HG02870 (cell line): ENCODE measurements at regions not wholly inside any gene's neighbourhood (a gene's known extent, or its start where the extent isn't known, plus 50 kb on each side); places are given as distances from the start of the nearest gene placed in this dataset.
"Not testable (repeated sequence)": the region's sequence is repeated elsewhere in the genome, so short reads cannot be mapped to it uniquely, and the experiment has no call there.

Experiments used
- ATAC-seq: cut with Tn5 transposase; IDR thresholded peaks from one replicate; pipeline ENCODE4 v1.9.1; 2021; ENCODE audit warnings: mild to moderate bottlenecking, moderate library complexity; ENCODE audit not compliant: unreplicated experiment

GRCh38 chr12:17564630-17565029 is 525.4 kb downstream of the RERGL start:
- not testable (repeated sequence) for ATAC-seq

GRCh38 chr12:17550011-17550410 is 540.0 kb downstream of the RERGL start:
- no peak for ATAC-seq

- ATAC-seq: no peak
Observed at GRCh38 chr12:17540921-17541320, 549.1 kb downstream of the RERGL start.

- ATAC-seq: no peak
Observed at GRCh38 chr12:17528394-17528793, 561.6 kb downstream of the RERGL start.

- no peak for ATAC-seq
Observed at GRCh38 chr12:17527021-17527420, 563.0 kb downstream of the RERGL start.

- ATAC-seq: no peak
Observed at GRCh38 chr12:17511369-17511768, 578.6 kb downstream of the RERGL start.

DNA sequence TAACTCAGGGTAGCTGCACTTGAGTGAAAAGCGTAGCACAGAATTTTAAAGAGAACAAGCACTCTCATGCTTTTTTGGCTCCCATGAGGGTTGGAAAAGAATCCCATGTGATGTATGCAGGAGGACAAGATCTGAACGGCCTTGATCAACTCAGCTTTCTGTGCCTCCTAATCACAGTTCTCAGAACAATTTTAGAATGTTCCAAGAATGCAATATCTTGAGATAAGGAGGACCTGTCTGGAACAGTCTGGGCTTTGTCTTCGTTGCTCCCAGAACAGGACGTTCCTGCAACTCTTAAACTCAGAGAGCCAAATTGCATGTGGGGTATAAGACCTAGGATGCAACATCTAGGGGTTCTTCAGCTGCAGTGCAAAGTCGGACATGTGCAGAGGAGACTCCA is 582.7 kb downstream of the RERGL start:
- no peak for ATAC-seq

GRCh38 chr12:17503742-17504141 is 586.3 kb downstream of the RERGL start:
- no peak for ATAC-seq

- ATAC-seq: no peak
Observed at GRCh38 chr12:17489452-17489851, 600.5 kb downstream of the RERGL start.

GRCh38 chr12:17478908-17479673 is 610.9 kb downstream of the RERGL start:
- ATAC-seq: no peak

GRCh38 chr12:17470460-17470859 is 619.5 kb downstream of the RERGL start:
- ATAC-seq: no peak

DNA sequence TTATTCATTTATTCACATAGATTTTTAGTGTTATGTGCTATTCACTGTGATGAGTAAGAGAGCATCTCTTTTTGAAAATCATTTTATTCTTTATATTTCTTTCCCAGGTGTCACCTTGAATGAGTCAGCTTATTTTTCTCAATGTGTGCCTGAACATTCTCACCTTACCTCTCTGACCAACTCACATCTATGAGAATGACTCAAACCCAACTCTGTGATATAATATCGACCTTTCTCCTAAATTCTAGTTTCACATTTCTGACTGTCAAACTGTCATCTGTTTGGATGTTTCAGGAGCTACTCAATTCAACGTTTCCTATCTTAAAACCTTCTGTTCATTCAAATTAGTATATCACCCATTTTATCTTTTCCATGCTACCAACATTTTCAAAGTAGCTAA is 630.8 kb downstream of the RERGL start:
- no peak for ATAC-seq

GRCh38 chr12:17456486-17456885 is 633.5 kb downstream of the RERGL start:
- ATAC-seq: no peak

DNA sequence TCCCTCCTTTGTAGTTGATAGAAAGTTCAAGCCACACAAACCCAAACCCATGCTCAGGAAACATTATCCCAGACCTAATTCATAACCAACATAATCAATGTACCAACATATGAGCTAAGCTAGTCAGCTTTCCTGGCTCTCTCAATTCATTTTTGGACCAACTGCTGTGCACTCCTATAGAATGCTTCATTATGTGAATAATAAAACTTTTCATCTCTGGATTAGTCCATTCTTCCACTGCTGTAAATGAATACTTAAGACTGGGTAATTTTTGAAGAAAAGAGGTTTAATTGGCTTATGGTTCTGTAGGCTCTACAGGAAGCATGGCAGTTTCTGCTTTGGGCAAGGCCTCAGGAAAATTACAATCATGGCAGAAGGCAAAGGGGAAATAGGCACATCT is 651.9 kb downstream of the RERGL start:
- ATAC-seq: no peak

DNA sequence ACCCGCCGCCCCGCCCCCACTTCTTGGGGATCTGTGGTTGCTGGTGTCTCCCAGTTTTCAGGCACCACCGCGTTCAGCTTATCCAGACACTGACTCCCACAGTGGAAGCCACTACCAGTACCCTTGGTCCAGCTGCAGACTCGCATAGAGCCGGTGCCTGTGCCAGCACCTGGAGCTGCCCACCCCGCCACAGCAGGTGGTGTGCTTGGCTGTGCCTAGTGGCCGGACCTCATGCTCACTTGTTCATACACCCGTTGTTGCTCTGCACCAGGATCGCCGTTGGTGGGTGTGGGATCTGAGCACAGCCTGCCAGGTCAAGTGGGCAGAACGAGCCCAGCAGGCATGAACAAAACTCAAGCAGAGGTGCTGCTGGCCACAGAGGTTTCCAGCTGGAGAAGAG is 673.2 kb downstream of the RERGL start:
- ATAC-seq: no peak

DNA sequence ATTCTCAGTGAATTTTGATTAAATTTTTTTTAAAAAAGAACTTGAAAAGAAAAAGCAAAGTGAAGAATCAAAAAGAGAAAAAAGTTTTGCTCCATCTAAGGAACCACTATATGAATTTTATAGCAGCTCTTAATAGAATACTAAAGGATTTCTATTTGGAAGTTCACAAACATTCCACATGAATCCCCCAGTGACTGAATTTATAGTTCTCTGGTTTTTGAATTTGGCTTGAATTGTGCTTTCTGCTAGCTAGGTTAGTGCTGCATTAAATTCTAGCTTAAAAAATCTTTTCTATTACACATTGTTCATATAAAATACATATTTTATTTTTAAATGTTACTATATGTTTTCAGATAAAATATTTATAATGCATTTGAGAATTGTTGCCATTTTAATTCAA is 675.4 kb downstream of the RERGL start:
- no peak for ATAC-seq

DNA sequence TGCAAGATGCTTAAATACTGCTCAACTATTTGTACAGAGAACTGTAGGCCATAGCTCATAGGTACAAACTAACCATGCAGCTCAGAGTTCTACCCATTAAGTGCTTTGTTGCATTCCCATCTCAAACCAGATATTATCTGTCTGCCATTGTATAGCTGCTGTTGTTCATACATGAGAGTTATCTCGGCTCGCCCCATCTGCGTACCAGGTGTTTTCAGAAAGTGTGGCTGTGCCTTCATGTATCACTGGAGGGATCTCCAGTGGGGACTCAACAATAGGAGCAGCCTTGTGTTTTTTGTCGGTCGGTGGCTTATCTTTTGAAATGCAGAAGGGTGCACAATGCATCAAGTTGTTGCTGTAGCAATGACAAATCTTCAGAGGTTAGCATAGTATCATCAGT is 678.3 kb downstream of the RERGL start:
- ATAC-seq: no peak

GRCh38 chr12:17388679-17389078 is 701.3 kb downstream of the RERGL start:
- no peak for ATAC-seq

- ATAC-seq: no peak
Observed at GRCh38 chr12:17383321-17383720, 706.7 kb downstream of the RERGL start.

DNA sequence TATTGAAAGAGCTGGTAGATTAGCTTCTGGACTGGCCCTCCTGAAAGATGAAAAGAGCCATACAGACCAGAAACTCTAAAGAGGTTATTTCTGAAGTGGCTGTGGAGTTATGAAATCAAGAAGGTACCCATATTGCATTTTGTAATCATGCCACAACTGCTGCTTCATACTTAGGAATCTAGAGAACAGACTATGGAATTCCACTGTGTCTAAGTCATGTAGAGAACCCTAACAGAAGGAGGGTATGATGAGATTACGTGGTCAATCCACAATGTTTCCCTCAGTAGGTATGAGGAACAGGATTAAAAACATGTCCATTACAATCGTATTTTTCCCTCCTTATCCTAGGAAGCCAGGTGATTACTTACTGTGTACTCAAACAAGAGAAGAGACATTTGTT is 708.8 kb downstream of the RERGL start:
- ATAC-seq: no peak

DNA sequence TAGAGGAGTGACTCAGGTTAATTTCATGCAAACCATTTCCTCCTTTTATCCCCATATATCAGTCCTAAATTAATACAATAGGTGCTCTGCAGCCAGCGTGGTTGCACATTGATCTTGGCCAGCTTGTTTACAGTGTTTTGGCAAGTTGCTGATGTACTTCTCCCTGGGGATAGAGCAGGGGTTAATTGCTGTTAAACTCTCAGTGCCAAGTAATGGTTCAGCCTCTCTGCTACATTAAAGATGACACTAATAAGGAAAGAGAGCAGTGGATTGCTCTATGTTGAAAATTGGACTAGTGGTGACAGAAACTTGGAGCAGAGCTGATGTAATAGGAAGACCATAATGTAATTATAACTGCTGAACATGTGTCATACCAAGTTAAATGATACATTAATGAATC is 717.5 kb downstream of the RERGL start:
- ATAC-seq: no peak

DNA sequence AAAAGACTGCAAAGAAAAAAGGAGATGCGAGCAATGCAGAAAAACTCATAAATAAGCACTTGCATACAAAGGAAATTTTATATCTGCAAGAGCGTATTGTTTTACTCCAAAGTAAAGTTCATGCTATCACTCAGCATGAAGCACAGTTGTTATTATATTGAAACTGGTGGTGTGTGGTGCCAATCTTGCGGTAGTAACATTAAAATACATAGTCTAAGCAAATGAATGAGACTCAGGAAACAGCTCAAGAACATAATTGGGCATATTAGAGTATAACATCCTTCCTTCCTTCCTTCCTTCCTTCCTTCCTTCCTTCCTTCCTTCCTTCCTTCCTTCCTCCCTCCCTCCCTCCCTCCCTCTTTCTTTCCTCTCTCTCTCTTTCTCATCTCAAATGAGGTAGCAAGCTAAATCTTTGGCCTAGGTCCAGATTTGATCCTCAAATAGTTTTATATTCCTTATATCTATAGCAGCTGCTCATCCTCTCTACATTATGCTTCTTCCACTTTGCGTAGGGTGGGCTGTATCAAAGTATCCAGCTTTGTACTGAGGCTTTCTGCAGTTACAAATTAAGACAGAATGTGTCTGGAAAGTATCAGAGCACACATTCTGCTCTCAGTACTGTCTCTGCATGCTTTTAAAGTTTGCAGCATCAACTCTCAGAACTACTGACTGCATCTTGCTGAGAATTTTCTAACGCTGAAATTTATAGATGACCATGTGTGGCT is 718.3 kb downstream of the RERGL start:
- no peak for ATAC-seq

DNA sequence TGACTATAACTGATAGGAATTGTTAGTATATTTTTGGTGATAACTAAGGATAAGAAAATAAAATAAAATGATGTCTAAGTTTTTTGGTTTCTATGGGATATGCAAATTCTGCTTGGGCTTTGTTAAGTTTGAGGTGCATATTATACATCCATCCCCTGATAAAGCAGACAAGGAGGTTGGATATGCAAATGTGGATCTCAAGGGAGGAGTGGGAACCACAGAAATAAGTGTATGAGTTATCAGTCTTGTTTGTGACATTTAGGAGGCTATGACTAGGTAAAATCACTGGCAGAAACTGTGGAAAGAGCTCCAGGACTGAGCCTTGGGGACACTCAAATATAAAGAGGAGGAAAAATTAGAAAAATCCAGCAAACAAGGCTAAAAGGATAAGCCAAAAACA is 719.4 kb downstream of the RERGL start:
- no peak for ATAC-seq
